ENCODE measurements at regions not wholly inside any gene's neighbourhood (a gene's known extent, or its start where the extent isn't known, plus 50 kb on each side); places are given as distances from the start of the nearest gene placed in this dataset.

DNA sequence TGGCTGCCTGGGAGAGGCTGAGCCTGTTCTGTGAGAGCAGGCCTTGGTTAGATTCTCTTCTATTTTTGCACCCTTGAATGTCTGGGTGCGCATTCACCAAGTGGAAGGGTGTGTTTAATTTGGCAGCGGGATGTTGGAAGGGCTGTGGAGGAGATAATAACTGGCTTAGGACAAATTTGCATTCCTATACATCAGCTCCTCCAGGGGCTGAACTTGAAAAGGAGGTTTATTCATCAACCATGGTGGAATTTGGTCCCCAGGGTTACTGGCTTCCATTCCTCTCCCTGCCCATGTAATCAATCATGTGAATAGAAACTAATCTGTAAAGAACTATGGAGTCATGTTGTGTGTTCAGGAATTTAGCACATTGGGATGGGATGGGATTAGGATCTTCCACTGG is 100.2 kb upstream of the FOXF1 start:
- ChIA-PET POLR2A (no interaction called here), CTCF (interaction anchor here (0.9 kb wide), 1 partner anchor 19 kb away, joined by 3 read pairs; no protein-coding TSS in a partner anchor)
- H3K9me1 ChIP-seq (replicated peaks; ENCODE audit: control insufficient read depth, extremely low read depth, insufficient read depth, low read length) = no peaks in the 10 kb centered on the region
- H4K20me1 ChIP-seq (replicated peaks; ENCODE audit: control insufficient read depth, extremely low read depth, insufficient read depth, low read length) = no peaks in the 10 kb centered on the region
- H3K36me3 ChIP-seq (ENCODE audit: control insufficient read depth in 2 of 2, extremely low read depth in 1 of 2, insufficient read depth in 2 of 2, low read length in 2 of 2) = no peaks in the 10 kb centered on the region
- DNase-seq (ENCODE audit: low read depth, low spot score) (no peak), FAIRE-seq (no peak)
- H3K79me2 ChIP-seq (ENCODE audit: control insufficient read depth, insufficient read depth, low read length) = no peaks in the 10 kb centered on the region
- no peak for TF ChIP-seq FOS (IDR thresholded peaks at IDR 0.05; ENCODE audit: borderline replicate concordance, insufficient read depth, low read length)
- TF ChIP-seq POLR2AphosphoS5 (IDR thresholded peaks at IDR 0.05; ENCODE audit: insufficient read depth, low read depth, low read length) = no peak
- TF ChIP-seq CTCF (IDR thresholded peaks at IDR 0.05; ENCODE audit: extremely low read depth in 1 of 2, insufficient read depth in 1 of 2, low read depth in 1 of 2, low read length in 2 of 2) = no peak
- TF ChIP-seq MYC (IDR thresholded peaks at IDR 0.05; ENCODE audit: low read depth, low read length) = no peak
- no peak for TF ChIP-seq JUN (IDR thresholded peaks at IDR 0.05; ENCODE audit: borderline replicate concordance, insufficient read depth, insufficient read length, low read depth)
- no peak for TF ChIP-seq GATA2 (IDR thresholded peaks at IDR 0.05; ENCODE audit: insufficient read depth, insufficient read length, low read depth, low read length)
- TF ChIP-seq, protein P1, sequence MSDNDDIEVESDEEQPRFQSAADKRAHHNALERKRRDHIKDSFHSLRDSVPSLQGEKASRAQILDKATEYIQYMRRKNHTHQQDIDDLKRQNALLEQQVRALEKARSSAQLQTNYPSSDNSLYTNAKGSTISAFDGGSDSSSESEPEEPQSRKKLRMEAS (IDR thresholded peaks at IDR 0.05; ENCODE audit: insufficient read depth, insufficient read length) = no peak
- TF ChIP-seq EZH2 (IDR thresholded peaks at IDR 0.05; ENCODE audit: borderline replicate concordance, low read depth, low read length, severe bottlenecking) = no peak
- TF ChIP-seq POLR2A (IDR thresholded peaks at IDR 0.05; ENCODE audit: low read depth, low read length) = no peak
- no peak overlapping the region for H3K4me2 ChIP-seq (ENCODE audit: insufficient read depth, low read length)
- BruUV-seq (replicated peaks) = no TSS peak
- peaks cover 0 to 1% of the 10 kb centered on the region in 2 experiments for H3K27me3 ChIP-seq (ENCODE audit: control insufficient read depth in 2 of 2, insufficient read depth in 2 of 2, low read length in 2 of 2)
- dilution Hi-C loops (cut with MboI; ENCODE audit: extremely low pct_ligation_motif_present, low sequenced_read_pairs) = no loop called here
- H3K4me1 ChIP-seq (ENCODE audit: control insufficient read depth, extremely low read depth, insufficient read depth, low read length) = peaks cover 16% of the 10 kb centered on the region
- H3K9ac ChIP-seq (replicated peaks; ENCODE audit: extremely low read depth, insufficient read depth, low read length) = no peak overlapping the region
- intact Hi-C loops (cut with micrococcal nuclease) = no loop called here
- H2AFZ ChIP-seq (ENCODE audit: low read depth, low read length) = no peak overlapping the region
- no peak overlapping the region for H3K27ac ChIP-seq (ENCODE audit: insufficient read depth, low read depth, low read length)
- no peaks in the 10 kb centered on the region for H3K9me3 ChIP-seq (replicated peaks; ENCODE audit: control insufficient read depth, insufficient read depth, low read length)
- H3K4me3 ChIP-seq (replicated peaks in 1 of 3; ENCODE audit: insufficient read depth in 1 of 3, low read depth in 1 of 3, low read length in 3 of 3) = no peak overlapping the region

Data from endothelial cell of umbilical vein (primary cell).